ENCODE measurements at regions not wholly inside any gene's neighbourhood (a gene's known extent, or its start where the extent isn't known, plus 50 kb on each side); places are given as distances from the start of the nearest gene placed in this dataset.

- ChIA-PET CTCF (ENCODE audit: low intra/inter-chr PET ratio) (no interaction called here), POLR2A (no interaction called here)
- Histone ChIP-seq H3K9ac (ENCODE audit: insufficient read depth in 1 of 2, low read depth in 2 of 2, low read length in 2 of 2) (no peak overlapping the region), H3K4me1 (replicated peaks in 1 of 2; ENCODE audit: control insufficient read depth in 2 of 2, insufficient read depth in 2 of 2, low read length in 2 of 2) (no peaks in the 10 kb centered on the region), H3K9me3 (replicated peaks; ENCODE audit: control insufficient read depth, insufficient read depth, low read depth, low read length) (no peaks in the 10 kb centered on the region), H3K79me2 (ENCODE audit: control insufficient read depth, insufficient read depth, low read length) (no peaks in the 10 kb centered on the region), H3K4me2 (ENCODE audit: insufficient read depth, low read length) (no peak overlapping the region), H3K4me3 (no peak overlapping the region), H3K9me1 (ENCODE audit: control insufficient read depth, insufficient read depth, low read length) (no peaks in the 10 kb centered on the region), H3K27ac (ENCODE audit: extremely low read depth, low read depth, low read length) (no peak overlapping the region), H4K20me1 (replicated peaks; ENCODE audit: control insufficient read depth, insufficient read depth, low read length) (no peaks in the 10 kb centered on the region), H3K27me3 (ENCODE audit: control insufficient read depth in 2 of 2, insufficient read depth in 2 of 2, low read length in 2 of 2) (no peaks in the 10 kb centered on the region; a peak in 1 of 5 replicates), H3K36me3 (ENCODE audit: control insufficient read depth, insufficient read depth, low read length) (no peaks in the 10 kb centered on the region), H2AFZ (ENCODE audit: low read depth, low read length) (no peak overlapping the region)
- TF ChIP-seq ZNF75A (CRISPR knock-in tag; IDR thresholded peaks at IDR 0.05) (no peak), TGIF2 (CRISPR knock-in tag; IDR thresholded peaks at IDR 0.05) (no peak), ZBTB34 (CRISPR knock-in tag; IDR thresholded peaks at IDR 0.05) (no peak), NR2C2 (CRISPR knock-in tag; IDR thresholded peaks at IDR 0.05) (no peak), NR2C2 (tag; IDR thresholded peaks at IDR 0.05) (no peak), SMAD3 (CRISPR knock-in tag; conservative IDR thresholded peaks at IDR 0.05) (no peak), ZBTB8A (IDR thresholded peaks at IDR 0.05; ENCODE audit: partially characterized antibody) (no peak), ZFP30 (CRISPR knock-in tag; IDR thresholded peaks at IDR 0.05; ENCODE audit: borderline replicate concordance) (no peak), RBFOX2 (IDR thresholded peaks at IDR 0.05; ENCODE audit: low read depth, low read length) (no peak)
- BruUV-seq (replicated peaks) = no TSS peak
- FAIRE-seq (no peak), ATAC-seq (no peak), DNase-seq (ENCODE audit: extremely low read depth in 1 of 4, low spot score in 3 of 4) (no peak)
- in situ Hi-C loops (cut with MboI) = no loop called here
- intact Hi-C loops (cut with micrococcal nuclease) = no loop called here
- 3% methylated on average over 4 of the region's 5 CpGs for WGBS (ENCODE audit: insufficient coverage, low coverage, missing lambda C conversion rate)
Measured at GRCh38 chr18:51287818-51288508, 90.5 kb upstream of the MEX3C start.

All from K562 (cell line).